Activated T-cell treated with anti-CD3 and anti-CD28 coated beads, Interleukin-2, amount 50 U/mL, for 4 hours (primary cell): ENCODE measurements at regions not wholly inside any gene's neighbourhood (a gene's known extent, or its start where the extent isn't known, plus 50 kb on each side); places are given as distances from the start of the nearest gene placed in this dataset.

Experiments
- ATAC-seq, 2 donors: fragments of 200-7000 bp; cut with Tn5 transposase; one replicate each; pipeline ENCODE4 v1.10.0; 2021
- DNase-seq: peaks from one replicate; pipeline ENCODE4 v3.0.0-alpha.2; 2020
- H3K27me3 Mint-ChIP-seq: one replicate; pipeline ENCODE4 v1.8.0; 2021; ENCODE audit warnings: low read depth, mixed read lengths
- H3K36me3 Mint-ChIP-seq: one replicate; pipeline ENCODE4 v1.8.0; 2022; ENCODE audit warnings: mixed read lengths; ENCODE audit not compliant: insufficient read depth
- H3K4me1 Mint-ChIP-seq: one replicate; pipeline ENCODE4 v1.8.0; 2021; ENCODE audit warnings: low read depth, mixed read lengths
- H3K4me3 Mint-ChIP-seq: one replicate; pipeline ENCODE4 v1.8.0; 2021; ENCODE audit warnings: mild to moderate bottlenecking, moderate library complexity, mixed read lengths
- H3K9me3 Mint-ChIP-seq: one replicate; pipeline ENCODE4 v1.8.0; 2021; ENCODE audit warnings: mixed read lengths

DNA sequence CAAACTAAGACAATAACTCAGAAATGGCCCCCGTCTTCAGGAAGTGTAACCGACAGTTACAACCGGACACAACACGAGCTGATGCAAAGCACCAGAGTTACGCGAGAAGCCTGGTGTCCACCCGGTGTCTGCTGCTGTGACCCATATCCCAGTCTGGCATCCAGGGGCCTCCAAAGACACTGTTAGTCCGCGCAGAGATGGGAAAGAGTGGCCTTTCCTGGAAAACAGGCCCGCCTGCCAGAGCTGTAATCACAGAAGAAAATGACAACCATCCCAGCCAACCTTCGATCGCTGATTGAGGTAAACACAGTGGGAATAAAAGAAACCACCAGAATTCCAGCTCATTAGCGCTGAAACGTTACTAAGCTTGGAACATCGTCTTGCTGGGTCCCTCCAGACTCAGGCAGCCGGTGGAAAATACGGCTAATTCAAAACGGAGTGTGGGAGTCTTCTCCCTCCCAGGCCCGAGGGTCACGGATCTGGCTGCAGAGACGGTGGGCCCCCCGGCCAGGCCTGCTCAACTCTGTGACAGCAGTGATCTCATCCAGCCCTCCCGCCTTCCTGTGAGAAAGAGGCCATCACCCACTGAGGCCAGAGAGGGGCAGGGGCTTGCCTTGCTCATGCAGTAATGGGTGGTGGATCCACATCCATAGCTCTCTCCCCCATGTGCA is 273.9 kb upstream of the RTL1 start:
- H3K27me3 Mint-ChIP-seq, result peaks cover 4% of the 10 kb centered on the region
- H3K4me3 Mint-ChIP-seq, result no peak overlapping the region
- H3K4me1 Mint-ChIP-seq, result no peaks in the 10 kb centered on the region
- H3K9me3 Mint-ChIP-seq, result no peaks in the 10 kb centered on the region
- no peak for DNase-seq
- no peak for ATAC-seq
- H3K36me3 Mint-ChIP-seq, result no peaks in the 10 kb centered on the region

DNA sequence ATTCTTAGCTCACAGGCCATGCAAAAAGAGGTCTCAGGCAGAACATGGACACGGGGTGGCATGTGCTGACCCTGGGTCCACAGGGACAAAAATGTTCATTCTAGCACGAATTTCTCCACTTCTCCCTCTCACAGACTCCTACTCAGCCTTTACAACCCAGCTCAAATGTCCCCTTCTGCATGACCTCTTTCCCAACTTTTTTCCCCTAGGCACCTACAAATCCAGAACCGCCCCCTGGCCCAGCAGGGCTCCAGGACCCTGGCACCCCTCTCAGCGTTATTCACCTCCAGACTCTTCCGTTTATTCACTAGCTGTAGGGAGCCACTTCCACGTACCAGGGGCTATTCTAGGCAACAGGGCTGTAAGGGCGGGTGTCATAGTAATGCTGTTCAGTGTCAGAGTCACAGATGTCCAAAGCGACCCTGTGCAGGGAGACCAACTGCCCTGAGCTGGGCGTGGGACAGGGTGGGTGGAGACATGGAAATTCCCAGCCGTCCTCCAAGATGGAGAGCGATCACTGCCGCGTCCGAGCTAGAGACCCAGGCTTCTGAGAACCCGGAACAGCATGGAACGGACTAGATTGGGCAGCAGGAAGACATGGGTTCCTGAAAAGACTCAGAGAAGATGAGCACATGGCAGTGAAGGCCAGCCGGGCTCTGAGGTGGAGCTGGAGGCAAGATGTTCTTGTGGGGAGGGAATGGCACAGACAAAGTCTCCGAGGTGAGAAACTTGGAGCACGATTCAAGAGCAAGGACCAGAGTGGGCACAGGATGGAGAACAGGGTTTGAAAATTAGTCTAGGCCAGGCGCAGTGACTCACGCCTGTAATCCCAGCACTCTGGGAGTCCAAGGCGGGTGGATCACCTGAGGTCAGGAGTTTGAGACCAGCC is 274.9 kb upstream of the RTL1 start:
- Mint-ChIP-seq H3K27me3 (peaks cover 2% of the 10 kb centered on the region), H3K4me1 (no peaks in the 10 kb centered on the region), H3K9me3 (no peaks in the 10 kb centered on the region), H3K4me3 (no peak overlapping the region), H3K36me3 (no peaks in the 10 kb centered on the region)
- ATAC-seq, result no peak
- no peak for DNase-seq

DNA sequence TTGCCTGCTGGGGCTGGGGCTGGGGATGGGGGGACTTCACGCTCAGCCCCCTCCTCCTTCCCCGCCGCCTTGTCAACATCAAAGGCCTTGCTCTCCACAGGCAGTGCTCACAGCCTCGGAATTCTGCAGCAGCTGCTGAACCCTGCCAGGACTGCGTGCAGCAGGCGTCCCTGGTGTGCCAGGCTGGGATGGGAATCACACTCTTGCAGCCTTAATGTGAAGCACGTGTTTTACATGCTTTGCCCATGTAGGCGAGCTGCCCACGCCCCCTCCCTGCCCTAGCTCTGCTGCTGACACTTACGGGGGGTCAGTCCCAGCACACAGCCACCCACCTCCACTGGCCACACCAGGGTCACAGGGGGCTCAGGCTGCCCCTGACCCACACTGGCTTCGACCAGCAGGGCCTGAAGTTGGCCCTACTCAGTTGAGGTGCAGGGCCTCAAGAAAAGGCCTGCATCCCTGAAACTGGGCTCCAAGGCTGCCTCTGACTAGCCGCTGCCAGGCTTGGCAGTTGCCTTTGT is 276.2 kb upstream of the RTL1 start:
- H3K9me3 Mint-ChIP-seq, result no peaks in the 10 kb centered on the region
- H3K27me3 Mint-ChIP-seq, result peaks cover 4% of the 10 kb centered on the region

DNA sequence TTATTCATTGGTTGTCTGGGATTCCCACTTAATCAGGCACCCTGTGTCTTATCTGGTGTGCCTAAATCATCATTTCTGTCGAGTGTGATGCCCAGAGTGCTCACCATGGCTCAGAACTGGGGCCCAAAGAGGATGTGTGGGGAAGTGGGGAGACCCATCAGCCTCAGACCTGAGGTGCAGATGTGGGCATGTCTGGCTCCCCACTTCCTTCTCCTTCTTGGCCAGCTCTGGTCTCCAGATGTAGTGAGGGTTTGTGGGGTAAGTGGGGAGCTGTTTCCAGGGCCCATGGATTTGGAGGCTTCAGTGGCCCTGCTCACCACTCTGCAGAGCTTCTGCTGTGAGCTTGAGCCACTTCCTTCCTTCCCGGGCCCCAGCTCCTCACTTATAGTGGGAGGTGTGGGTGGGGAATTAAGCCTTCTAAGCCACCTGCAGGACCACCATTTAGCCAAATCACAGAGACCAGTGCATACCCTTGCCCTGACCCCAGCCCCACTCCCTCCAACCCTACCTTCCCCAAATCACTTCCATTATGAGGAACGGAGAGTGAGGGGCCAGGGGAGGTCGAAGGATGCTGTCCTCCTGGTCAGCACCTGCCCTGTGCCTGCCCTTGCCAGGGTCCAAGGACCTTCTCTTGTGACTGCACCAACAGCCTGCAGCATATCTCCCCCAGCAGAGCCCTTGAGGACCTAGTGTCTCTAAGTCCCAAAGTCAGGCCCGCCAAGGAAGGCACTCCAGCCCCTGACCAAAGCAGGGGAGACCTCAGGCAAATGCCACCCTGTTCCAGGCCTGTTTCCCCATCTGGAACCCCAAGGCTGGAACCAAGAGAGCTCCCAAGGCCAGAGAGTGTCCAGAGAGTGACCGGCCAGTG is 278.2 kb upstream of the RTL1 start:
- H3K4me1 Mint-ChIP-seq, result no peaks in the 10 kb centered on the region
- no peak for ATAC-seq
- H3K36me3 Mint-ChIP-seq, result no peaks in the 10 kb centered on the region
- no peak overlapping the region for H3K4me3 Mint-ChIP-seq
- DNase-seq, result no peak
- H3K9me3 Mint-ChIP-seq, result no peaks in the 10 kb centered on the region
- H3K27me3 Mint-ChIP-seq, result peaks cover 8% of the 10 kb centered on the region

More for the DNA sequence above, 276.2 kb upstream of the RTL1 start:
- Mint-ChIP-seq H3K4me3 (no peak overlapping the region), H3K36me3 (no peaks in the 10 kb centered on the region), H3K4me1 (no peaks in the 10 kb centered on the region)
- ATAC-seq, result no peak
- DNase-seq, result no peak

DNA sequence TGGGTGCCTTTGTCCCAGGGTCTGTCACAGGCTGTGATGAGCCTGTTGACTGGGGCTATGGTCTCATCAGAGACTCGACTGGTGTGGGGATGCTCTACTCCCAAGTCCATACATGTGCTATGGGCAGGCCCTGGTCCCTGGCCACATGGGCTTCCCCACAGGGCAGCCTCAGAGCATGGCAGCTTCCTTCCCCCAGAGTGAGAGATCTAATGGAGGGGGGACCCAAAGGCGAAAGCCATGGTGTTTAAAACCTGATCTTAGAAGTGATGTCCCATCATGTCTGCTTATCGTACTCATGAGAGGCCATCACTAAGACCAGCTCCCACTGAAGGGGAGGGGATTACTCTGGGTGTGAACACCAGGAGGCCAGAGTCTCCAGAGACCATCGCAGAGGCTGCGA is 279.0 kb upstream of the RTL1 start:
- H3K36me3 Mint-ChIP-seq, result no peaks in the 10 kb centered on the region
- H3K27me3 Mint-ChIP-seq, result peaks cover 8% of the 10 kb centered on the region
- H3K4me3 Mint-ChIP-seq, result no peak overlapping the region
- H3K9me3 Mint-ChIP-seq, result no peaks in the 10 kb centered on the region
- ATAC-seq (no peak), DNase-seq (no peak)
- H3K4me1 Mint-ChIP-seq, result no peaks in the 10 kb centered on the region

DNA sequence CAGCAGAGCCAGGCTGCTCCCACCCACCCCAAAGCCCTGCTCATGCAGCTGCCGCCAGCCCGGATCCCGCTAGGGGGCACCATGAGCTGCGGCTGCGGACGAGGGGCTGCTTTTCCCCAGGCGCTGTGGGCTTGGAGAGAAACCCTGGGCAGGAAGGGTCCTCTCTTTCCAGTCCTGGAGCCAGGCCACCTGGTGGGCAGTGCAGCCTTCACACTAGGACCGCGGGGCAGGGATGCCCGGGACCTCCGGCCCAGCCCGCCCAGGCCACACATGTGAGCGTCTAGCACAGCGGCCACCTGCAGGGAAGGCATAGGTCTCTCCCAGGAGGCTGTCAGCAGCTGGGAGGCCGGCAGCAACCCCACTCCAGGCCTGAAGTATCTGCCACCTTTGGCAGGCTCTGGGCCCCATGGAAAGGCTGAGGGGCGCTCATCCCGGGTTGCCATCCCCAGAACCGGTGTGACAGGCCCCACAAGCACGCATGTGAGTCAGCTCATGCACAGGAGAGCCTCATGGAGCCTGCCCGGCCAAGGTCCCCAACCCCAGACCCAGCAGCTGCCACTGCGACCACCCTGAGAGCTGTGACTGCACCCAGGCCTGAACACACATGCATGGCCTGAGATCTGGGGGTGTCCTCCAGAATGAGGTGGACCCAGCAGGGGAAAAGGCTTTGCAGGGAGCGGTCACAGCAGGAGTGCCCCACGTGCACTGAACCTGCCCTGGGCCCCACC is 280.0 kb upstream of the RTL1 start:
- Mint-ChIP-seq H3K4me1 (no peaks in the 10 kb centered on the region), H3K4me3 (no peak overlapping the region), H3K9me3 (no peaks in the 10 kb centered on the region), H3K27me3 (peaks cover 8% of the 10 kb centered on the region), H3K36me3 (no peaks in the 10 kb centered on the region)
- no peak for ATAC-seq
- DNase-seq, result no peak

DNA sequence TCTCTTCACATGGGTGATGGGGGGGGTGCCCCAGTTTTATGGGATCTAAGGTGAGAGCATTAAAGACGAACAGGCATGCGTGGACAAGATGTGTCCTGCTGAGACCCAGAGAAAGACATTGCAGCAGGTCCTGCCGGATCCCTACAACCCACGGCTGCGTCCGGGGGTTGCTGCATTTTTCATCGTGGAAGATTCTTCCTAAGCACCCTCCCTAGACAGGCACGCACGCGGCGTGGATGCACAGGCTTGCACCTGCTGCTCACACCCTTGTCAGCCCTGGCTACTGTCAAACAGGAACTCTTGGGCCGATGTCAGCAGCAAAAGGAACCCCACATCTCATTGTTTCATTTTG is 280.6 kb upstream of the RTL1 start:
- DNase-seq (no peak), ATAC-seq (no peak)
- Mint-ChIP-seq H3K27me3 (peaks cover 8% of the 10 kb centered on the region), H3K36me3 (no peaks in the 10 kb centered on the region), H3K9me3 (no peaks in the 10 kb centered on the region), H3K4me3 (no peak overlapping the region), H3K4me1 (no peaks in the 10 kb centered on the region)

DNA sequence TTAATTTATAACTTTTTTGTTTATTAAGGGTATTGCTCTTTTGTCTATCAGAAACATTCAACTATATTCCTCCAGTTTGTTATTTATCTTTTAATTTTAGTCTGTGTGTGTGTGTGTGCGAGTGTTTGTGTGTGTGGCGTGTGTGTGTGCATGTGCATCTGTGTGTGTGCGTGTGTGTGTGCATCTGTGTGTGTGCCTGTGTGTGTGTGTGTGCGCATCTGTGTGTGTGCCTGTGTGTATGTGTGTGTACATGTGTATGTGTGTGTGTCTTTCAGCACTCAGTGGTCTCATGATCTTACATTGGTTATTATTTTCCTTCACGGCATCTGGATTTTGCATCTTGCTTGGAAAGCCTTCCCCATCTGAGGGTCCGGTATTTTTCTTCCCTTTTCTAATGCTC is 281.1 kb upstream of the RTL1 start:
- no peaks in the 10 kb centered on the region for H3K4me1 Mint-ChIP-seq
- H3K4me3 Mint-ChIP-seq, result no peak overlapping the region
- H3K27me3 Mint-ChIP-seq, result peaks cover 8% of the 10 kb centered on the region
- no peak for ATAC-seq
- DNase-seq, result no peak
- no peaks in the 10 kb centered on the region for H3K9me3 Mint-ChIP-seq
- no peaks in the 10 kb centered on the region for H3K36me3 Mint-ChIP-seq

DNA sequence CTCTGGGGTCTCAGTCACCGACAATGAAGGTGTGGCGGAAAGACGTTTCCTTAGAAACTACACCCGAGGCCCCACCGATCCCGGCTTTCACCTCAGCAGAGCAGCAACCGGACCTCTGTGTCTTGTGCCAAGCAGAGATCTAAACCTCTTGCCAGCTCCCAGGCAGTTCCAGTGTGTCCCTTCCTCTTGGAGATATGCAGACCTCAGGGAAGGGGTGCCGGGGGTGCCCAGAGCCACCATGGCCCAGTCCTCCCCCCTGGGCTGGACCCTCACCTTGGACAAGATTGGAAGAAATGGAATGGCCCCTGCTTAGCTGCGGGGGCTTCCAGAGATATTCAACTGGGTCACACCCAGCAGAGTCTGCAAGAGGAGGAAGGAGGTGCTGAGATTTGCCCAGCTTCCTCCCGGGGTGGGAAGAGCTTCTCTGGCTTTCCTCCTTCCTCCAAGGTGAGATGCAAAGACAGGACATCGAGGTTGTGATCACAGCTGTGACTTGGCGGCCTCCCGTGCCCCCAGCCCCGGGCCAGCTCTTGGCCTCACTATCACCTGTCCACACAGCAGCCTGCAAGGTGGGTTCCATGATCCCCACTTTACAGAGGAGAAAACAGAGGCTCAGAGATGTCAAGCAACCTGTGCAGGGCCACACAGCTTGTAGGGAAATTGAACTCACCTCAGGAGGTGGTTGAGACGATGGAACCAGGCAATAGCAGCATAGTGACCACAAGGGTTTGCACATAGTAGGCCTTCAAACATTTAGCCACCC is 281.7 kb upstream of the RTL1 start:
- Mint-ChIP-seq H3K4me3 (no peak overlapping the region), H3K9me3 (no peaks in the 10 kb centered on the region), H3K36me3 (no peaks in the 10 kb centered on the region), H3K4me1 (no peaks in the 10 kb centered on the region), H3K27me3 (peaks cover 6% of the 10 kb centered on the region)
- ATAC-seq (no peak), DNase-seq (no peak)

DNA sequence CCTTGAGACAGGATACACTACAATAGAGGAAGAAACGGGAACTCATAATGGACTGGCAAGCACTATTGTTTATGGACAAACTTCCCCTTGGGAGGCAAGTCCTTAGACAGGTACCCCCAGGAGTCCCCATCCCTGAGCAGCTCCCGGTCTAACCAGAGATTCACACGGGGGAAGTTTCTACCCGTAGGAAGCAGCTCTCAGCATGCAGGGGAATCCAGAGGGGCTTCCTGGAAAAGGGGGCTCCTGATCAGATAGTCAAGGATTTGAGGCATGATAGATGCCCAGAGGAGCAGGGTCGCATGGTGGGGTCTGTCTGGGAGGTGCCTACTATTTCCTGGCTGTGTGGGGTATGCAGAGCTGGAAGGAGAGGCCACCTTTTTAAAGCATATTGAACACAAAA is 282.4 kb upstream of the RTL1 start:
- DNase-seq (no peak), ATAC-seq (no peak)
- peaks cover 6% of the 10 kb centered on the region for H3K27me3 Mint-ChIP-seq
- H3K4me3 Mint-ChIP-seq, result no peak overlapping the region
- no peaks in the 10 kb centered on the region for H3K9me3 Mint-ChIP-seq
- H3K4me1 Mint-ChIP-seq, result no peaks in the 10 kb centered on the region
- H3K36me3 Mint-ChIP-seq, result no peaks in the 10 kb centered on the region

DNA sequence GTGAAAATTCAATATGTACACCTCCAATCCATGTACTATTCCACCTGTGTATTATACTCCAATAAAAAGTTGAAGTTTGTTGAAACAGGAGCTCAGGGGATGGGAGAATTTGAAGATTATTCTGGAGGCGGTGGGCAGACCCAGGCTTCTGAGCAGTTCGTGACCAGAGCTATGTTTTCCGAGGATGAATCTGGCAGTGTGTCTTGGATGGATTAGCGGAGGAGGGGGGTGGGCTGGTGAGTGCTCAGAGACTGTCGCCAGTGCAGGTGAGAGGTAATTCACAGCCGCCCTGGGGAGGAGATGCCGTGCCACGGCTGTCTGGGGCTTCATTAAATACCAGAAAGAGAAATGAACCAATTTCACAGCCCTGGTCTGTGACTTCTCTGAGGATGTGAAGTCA is 283.0 kb upstream of the RTL1 start:
- Mint-ChIP-seq H3K27me3 (peaks cover 6% of the 10 kb centered on the region), H3K9me3 (no peaks in the 10 kb centered on the region), H3K4me3 (no peak overlapping the region), H3K4me1 (no peaks in the 10 kb centered on the region), H3K36me3 (no peaks in the 10 kb centered on the region)
- ATAC-seq (no peak), DNase-seq (no peak)

DNA sequence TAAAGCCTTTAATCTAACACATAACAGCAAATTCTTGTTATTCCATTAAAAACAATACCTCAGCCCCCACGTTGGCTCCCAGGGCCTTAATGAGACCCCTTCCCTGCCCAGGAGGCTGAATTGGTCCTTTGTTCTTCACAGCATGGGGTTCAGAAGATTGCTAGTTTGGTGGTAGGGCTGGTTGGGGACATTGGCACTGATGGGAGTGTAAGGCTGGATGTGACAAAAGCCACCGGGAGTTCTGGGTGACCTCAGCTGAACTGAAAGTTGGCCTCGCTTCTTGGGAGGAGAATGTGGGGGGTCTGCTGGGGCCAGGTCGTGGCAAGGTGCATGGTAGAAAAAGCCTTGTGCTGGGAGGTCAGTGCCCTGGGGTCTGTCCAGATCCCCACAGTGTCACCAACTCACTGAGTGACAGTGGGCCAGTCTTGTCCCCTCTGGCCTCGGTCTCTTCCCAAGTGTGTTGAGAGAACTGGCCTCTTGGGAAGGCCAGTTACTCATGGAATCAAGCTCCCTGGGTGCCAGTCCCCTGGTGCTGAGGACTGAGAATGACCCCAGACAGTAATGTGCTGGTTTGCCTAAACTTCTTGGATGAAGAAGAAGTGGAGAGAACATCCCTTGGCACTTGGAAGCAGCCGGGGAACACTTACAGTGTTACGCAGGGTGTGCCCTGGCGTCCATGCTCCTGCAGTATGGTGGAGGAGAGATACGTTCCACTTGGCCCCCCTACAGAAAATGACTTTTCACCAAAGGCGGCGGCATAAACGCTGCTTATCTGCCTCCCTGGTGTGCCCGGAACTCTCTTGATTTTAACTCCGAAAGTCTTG is 283.7 kb upstream of the RTL1 start:
- Mint-ChIP-seq H3K27me3 (peaks cover 6% of the 10 kb centered on the region), H3K4me1 (no peaks in the 10 kb centered on the region), H3K9me3 (no peaks in the 10 kb centered on the region), H3K4me3 (no peak overlapping the region), H3K36me3 (no peaks in the 10 kb centered on the region)
- ATAC-seq (no peak), DNase-seq (no peak)
